GM04504 (cell line): ENCODE measurements at regions not wholly inside any gene's neighbourhood (a gene's known extent, or its start where the extent isn't known, plus 50 kb on each side); places are given as distances from the start of the nearest gene placed in this dataset.
"Not testable (repeated sequence)": the region's sequence is repeated elsewhere in the genome, so short reads cannot be mapped to it uniquely, and the experiment has no call there.

ENCODE experiments used
- DNase-seq: peaks from one replicate; pipeline ENCODE4 v3.0.0-alpha.2; 2012; ENCODE audit warnings: low read depth

DNA sequence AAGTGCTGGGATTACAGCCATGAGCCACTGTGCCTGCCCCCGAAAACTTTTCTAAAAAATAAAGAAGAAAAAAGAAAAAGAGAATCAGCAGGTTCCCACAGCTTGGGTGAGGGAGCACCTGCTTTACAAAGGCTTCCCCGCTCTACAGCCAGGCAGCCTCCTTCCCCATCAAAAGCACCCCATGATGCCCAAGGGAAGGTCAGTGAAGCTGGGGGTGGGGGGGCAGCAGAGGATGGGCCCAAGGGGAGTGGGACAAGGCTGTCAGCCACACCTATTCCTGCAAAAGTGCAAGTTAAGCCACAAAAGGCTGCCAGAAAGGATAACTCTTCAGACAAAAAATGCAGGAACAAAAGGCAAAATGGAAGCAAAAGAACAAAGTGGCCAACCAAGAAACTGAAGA, 72.5 kb downstream of the FAM50B start:
- DNase-seq = no peak

DNA sequence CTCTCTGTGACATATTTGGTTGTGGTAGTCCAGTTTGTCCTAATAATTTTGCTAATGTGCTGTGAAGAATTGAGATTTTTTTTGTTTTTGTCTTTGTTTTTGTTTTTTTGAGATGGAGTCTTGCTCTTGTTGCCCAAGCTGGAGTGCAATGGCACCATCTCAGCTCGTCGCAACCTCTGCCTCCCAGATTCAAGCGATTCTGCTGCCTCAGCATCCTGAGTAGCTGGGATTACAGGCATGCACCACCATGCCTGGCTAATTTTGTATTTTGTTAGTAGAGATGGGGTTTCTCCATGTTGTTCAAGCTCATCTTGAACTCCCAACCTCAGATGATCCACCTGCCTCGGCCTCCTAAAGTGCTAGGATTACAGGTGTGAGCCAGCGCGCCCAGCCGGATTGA, 73.4 kb downstream of the FAM50B start:
- not testable (repeated sequence) for DNase-seq

DNA sequence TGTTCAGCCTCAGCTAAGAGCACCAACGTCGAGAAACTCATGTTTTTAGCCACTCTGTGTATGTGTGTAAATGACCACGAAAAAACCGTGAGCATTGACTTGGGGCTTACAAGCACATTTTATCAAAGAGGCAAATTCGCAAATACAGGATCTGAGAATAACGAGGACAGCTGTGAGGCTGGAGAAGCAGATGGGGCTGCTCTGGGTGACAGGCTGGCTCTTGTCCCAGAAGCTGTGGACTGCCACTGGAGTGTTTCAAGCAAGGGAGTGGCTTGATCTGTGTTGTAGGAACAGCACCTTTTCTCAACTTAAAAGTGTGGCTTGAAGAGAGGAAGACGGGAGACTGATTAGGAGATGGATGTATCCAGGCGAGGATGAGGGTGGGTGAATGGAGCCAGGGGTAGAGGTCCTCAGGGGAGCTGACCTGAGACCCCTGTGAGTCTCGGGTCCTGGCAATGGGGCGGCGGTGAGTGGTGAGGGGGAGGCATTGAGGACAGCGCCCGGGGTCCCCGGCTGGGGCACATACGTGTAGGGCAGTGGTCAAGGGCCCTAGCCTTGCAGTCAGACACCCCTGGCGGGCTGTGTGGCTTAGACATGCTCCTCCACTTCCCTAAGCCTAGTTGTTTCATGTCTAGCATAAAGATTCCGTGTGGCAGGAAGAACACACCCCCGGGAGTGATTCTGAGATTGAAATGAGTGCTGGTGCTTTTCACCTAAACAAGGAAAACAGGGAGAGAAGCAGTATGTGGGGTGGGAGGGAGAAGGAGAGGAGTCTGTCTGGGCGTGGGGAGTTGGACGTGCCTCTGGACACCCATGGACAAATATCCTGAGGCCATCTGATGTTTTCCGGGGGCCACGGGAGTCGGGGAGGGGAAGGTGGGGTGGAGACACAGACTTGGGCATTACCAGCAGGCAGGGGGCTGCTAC, 76.3 kb downstream of the FAM50B start:
- not testable (repeated sequence) for DNase-seq

DNA sequence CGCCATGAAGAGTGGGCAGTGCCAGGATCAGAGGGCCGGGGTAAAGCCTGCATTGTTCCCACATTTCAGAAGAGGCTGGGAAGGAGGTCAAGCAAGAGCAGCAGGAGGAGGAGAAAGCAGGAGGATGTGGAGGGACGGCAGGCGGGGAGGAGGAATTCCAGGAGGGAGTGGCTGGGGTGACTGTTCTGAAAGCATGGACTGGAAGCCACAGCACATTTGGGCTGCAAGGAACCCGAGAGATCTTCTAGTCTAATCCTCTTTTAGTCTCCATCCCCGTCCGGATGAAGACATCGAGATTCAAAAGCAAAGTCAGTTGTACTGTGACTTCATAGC, 76.9 kb downstream of the FAM50B start:
- DNase-seq = no peak

DNA sequence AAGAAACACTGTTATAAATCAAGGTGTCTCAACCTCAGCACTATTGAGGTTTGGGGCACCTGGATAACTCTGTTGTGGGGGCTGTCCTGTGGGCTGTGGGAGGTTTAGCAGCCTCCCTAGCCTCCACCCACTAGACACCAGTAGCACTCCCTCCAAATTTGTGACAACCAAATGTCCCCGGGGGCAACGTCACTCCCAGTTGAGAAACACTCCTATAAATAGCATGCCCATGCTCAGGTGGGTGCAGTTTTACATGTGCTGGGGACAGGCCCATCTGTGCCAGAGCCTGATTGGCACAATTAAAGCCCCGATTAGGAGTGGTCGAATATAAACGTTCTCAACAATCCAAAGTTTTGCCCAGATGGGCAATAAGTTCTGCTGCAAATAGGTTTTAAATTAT, 78.9 kb downstream of the FAM50B start:
- no peak for DNase-seq

DNA sequence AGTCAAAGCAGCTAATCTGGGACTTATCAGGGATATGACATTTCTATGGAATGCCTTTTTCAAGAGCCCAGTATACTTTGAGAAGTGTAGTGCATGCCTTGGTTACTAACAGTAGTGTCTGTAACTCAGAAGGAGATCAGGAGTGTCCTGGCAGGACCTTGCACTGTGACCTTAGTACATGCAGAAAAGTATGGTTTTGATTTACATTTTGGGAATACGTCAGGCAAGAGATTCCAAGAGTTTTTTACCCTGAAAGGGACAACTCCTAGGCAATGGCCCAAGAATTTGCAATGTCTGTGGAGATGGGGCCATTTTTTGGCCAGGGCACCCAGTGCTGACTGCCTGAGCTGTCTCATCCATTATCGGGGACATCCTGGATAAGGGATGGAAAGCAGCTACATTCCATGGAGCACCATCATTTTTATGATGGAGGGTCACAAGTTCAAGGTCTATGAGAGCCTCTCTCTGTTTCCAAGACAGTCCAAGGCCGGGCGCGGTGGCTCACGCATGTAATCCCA, 80.2 kb downstream of the FAM50B start:
- peak; percentile 90 for DNase-seq

DNA sequence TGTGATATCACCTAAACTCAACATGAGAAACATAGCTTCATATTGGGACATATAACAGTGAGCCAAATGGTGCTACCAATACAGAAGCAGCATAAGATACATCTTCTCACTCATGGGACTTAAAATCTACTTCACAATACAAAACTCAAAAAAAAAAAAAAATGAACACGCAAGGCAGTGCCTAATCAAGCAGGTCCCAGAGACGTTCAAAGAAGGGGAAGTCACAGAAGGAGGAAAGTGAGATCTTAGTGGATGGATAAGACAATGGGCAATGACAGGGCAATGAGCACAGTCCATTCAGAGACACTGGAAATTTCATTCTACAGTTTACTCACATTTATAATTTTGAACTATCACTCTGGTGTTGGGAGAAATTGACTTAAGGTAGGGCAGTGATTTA, 88.3 kb downstream of the FAM50B start:
- no peak for DNase-seq

DNA sequence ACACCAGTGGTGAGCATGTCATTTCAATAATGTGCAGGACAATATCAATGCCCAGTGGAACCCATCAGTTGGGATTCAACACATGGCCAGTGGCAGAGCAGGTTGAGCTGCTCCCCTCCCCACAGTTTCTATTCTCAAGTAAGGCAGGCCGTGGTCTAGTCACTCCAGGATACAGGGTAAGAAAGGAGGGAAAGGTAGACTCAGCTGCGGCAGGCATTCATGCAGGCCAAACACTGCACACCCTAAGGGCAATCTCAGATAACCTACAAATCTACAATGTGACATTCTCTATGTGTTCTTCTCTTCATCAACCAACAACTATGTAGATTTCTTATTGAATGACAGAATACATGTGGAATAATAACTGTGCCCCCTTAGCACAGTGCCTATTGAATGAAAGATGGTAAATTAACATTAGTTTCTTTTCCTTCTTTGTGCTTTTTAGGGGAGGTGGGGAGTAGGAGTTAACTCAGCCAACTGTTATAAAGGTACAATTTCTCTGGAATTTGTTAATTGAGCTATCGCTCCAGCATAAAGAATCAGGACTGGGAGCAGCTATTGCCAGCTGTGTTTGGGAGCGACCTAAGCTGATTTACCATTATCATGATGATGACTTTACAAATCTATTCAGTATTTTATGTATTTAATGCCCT, 89.7 kb downstream of the FAM50B start:
- no peak for DNase-seq

DNA sequence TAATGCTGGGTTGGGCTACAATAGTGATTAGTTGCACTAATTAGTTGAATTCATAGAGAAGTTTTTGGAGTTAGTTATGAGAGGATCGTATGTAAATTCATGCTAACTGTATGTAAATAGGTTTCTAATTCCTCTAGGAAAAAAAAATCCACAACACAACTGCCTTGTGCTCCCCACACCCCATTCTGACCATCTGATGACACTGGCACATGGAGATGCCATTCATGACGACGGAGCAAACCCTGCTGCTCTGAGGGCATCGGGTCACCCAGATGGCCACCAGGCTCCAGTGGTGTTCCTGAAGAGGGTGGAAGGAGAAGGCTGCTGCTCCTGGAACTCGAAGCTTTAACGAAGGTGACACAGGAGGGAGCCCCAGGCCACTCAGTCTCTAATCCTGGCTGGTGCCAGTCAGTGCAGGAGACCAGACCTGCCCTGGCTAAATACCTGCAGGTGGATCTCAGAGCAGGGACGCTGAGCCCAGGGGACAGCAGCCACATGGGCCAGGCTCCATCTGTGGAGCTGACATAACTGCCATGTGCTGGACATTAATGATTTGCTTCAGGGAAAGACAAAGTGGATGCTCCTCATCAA, 90.3 kb downstream of the FAM50B start:
- no peak for DNase-seq

DNA sequence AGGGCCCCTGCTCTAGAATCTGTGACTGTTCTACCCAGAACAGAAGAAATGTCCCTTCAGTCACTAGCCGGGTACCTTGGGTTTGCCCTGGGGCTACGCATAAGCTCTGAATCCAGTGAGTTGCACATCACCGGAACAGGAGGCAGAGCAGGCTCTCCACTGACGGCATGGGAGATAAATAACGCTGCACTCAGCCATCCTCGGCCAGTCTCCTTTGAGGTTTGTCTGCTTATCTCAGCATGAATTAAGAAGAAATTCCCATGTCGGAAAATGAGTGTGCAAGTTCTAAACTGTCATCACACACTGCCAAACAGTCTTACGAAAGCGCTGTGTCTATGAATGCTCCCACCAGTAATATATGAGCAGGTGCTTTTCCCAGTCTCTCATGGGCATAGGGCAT, 90.8 kb downstream of the FAM50B start:
- no peak for DNase-seq

DNA sequence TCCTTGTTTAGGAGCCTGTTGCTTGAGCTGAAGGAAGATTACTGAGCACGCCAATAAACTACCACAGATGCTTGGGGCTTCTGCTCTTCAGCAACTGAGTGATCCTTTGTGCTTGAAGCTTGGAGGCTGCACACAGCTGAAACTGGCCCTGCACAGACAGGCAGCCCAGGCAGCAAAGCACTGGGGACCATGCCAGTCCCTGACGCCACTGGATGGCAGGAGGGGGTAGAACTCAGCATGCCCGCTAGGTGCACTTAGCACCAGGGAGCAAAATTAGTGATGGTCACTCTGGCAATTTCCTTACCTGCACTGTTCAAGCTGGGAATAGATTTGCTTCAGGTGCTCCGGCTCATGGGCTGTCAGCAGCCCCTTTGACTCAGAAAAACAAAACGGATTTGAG, 91.5 kb downstream of the FAM50B start:
- DNase-seq = no peak

DNA sequence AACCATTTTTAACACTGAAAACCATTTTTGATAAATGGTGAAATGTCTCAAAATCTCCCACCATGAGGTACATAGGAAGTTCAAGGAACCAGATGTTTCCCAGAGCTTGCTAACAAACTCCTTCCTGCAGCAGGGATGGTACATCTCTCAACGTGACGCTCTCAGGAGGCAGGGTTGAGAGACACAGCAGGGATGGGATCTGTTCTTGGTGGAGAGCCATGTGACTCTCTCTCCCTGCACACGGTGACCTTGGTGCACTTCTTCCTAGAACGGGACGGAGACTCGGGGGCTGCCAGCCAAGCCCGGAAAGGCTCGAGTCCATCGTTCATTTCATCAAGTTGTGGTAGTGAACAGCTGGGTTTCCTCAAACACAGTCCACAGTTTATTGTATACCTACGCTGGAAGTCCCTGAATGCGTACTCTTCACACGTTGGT, 94.2 kb downstream of the FAM50B start:
- DNase-seq = no peak

DNA sequence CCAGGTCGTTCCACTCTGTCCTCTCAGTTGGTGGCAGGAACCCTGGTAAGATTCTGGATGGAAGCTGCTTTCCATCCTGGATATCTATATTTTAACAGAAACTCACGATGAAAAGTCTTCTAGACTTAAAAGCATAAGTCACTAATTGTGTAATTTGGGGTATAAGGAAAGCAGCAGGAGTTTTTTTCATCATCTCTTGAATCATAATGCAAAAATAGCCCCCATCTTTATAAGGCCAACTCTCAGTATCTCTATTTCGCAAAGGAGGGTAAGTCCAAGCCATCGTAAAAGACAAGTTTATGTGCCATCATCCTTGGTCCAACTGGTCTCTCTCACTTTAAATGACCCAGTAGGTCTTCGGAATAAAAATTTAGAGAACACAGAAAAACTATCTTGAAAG, 95.1 kb downstream of the FAM50B start:
- DNase-seq = no peak

DNA sequence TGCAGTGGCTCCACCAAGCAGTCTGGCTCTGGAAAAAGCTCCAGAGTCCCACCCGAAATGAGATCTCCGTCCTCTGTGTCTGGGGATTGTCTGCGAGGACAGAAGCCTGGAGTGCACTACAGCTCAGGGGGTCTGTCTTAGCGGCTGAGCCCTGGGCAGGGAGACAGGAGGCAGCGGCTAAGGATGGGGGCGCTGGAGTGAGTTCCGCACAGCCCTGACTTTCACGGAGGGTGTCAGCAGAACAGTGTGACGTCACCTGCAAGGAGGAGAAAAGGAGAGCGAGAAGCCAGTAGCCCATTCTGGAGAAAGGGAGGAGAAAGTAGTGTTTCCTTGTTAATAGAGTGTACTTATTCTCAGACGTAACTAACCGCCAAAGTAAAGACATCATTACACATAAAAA, 97.6 kb downstream of the FAM50B start:
- DNase-seq = no peak

DNA sequence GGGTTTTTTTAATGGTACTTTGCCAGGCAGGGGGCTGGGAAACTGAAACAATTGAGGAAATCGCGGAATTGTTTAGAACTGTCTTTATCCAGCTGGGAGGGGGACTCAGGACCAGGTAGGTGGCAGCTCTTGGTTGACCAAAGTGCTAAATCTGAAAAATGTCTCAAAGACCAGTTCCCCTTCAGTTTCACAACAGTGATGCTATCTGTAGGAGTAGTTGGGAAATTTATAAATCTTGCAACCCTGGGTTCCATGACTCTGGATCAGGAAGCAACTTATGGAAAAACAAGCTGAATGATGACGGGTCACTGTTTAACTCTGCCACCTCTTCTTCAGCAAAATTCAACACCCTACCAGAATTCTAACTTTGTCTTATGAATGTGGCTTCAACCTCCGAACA, 99.7 kb downstream of the FAM50B start:
- DNase-seq = no peak

DNA sequence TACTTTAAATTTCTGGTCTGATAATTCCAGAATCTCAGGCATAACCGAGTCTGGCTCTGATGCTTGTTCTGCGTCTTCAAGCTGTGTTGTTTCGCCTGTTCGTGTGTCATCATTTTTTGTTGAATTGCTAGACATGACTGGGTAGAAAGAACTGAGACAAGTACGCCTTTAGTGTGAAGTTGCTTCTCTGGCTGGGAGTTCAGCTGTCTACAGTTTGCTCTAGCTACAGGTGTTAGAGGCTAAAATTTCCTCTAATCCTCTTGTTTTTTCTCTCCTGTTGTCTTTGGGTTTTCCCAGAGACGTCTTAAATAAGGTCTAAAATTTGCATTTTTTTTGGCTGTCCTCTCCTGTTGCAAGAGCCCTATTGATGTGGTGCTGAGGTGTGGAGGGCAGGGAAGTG, 100.3 kb downstream of the FAM50B start:
- DNase-seq = no peak

DNA sequence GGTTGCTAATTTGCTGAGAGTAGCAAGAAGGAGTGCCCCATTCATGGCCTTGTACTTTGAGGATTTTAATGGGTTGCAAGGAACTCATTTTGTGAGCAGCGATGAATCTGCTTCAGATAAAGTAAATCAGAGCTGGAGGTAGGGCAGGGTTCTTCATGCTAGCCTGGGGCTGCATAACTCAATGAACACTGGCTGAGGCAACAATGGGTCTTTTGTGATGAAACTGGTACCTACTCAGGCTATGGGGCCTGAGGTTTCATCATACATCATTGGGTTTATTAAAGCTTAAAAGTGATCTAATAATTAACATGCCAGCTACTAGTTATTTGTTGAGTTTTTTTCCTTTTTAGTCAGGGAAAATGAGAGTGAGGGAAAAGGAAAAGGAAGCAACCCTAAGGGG, 106.9 kb downstream of the FAM50B start:
- no peak for DNase-seq

DNA sequence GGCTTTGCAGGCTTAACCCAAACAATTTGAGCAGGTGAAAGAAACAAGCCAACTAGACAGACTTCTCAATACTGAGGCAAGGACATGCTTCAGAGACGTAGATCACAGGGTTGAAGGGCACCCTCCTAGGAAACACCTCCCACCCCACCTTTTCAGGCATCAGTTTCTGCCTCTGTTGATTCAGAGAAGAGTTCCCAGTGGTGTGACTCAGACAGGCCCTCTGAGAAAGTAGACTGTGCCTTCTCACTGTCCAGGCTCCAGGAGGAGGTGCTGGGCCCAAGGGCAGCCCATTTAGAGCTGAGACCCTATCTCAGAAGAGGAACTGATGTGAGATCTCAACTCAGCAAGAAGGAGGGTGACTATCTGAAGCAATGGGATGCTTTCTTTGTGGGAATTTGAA, 108.1 kb downstream of the FAM50B start:
- DNase-seq = no peak

DNA sequence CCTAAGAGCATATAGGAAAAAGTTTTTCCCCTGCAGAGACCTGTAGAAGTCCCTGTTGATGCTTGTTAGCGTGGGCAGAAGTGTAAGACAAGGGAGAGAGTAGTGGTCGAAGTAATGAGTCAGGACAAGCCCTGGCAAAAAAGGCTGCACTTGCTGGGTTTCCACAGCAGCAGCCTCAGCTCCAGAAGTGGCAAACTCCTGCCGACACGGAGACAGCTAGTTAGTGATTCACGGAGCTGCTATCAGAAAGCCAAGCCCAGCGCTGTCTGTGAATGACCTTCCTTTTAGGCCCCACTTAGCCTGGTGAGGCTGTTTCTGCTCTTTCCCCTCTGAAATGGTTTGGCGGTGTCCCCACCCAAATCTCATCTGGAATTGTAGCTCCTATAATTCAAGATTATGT, 109.1 kb downstream of the FAM50B start:
- DNase-seq = no peak

DNA sequence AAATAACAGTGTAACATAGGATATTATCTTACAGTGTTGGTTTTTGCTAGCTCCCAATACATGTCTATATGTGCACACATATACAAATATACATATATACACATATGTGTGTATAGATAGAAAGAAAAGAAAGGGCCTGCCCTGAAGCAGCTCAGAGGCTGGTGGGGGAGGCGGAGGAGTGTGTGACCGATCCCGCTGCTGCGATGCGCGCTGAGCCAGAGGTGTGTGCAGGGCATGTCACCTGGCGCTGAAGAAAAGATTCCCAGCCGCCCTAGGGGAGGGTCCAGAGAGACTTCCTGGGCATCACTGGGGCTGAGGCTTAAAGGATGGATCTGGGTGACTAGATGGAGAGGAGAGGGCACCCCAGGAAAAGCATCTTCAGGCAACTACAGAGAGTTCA, 110.2 kb downstream of the FAM50B start:
- no peak for DNase-seq

DNA sequence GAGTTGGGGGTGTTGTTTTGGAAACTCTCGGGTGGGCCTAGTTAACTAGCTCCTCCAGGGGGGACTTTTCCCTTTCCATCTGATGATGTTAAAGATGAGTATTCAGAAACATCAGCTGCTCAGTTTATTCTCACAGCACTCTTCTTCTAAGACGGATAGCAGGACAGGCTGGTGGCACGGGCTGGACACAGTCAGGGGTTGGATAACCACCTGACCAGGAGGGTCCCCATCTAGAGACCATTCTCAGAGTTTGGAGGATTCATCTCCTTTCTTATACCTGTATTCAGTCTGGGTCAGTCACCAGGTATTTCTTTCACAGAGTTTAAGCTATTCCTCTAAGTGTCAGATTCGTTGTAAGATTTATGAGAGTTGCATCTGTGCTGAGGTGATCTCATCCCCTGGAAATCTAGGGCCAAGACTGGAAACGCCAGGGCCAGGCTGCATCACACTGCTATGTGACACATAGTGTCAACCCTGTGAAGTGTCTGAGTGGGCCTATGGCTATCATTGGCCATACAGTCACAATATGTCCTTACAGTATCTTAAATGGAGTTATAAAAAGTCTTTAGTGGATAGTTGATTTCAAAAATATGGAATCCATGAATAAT, 111.7 kb downstream of the FAM50B start:
- no peak for DNase-seq

DNA sequence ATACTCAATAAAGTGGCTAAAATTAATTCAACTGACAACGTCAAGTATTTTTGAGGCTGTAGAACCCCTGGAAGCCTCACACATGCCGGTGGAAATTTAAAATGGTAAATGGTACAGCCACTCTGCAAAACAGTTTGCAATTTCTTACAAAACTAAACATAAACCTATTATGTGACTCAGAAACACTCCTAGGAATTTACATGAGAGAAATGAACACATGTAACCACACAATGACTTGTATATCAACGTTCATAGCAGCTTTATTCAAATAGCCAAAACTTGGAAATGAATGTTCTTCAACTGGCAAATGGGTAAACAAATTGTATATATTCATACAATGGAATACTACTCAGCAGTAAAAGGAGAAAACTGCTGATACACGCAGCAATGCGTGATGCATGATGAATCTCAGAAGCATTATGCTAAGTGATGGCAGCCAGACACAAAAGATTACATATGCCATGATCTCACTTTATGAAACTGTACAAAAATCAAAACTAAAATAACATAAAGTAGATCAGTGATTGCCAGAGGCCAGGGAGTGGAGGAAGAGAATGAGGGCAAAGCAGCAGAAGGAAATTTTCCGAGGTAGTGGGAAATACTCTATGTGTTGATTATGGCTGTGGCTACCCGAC, 112.5 kb downstream of the FAM50B start:
- no peak for DNase-seq
